HG03558 (cell line): ENCODE measurements at regions not wholly inside any gene's neighbourhood (a gene's known extent, or its start where the extent isn't known, plus 50 kb on each side); places are given as distances from the start of the nearest gene placed in this dataset.

Source experiments
- ATAC-seq: cut with Tn5 transposase; IDR thresholded peaks from one replicate; pipeline ENCODE4 v1.9.1; 2021; ENCODE audit warnings: moderate number of reproducible peaks; ENCODE audit not compliant: unreplicated experiment; ENCODE audit errors: extremely low read depth

- peak; percentile 84 for ATAC-seq
Measured at GRCh38 chr13:21948769-21949474, 278.0 kb downstream of the FGF9 start.

GRCh38 chr13:21949818-21950429 lies 279.1 kb downstream of the FGF9 start:
- ATAC-seq = no peak

- no peak for ATAC-seq
Measured at GRCh38 chr13:21956666-21957065, 285.8 kb downstream of the FGF9 start.

- no peak for ATAC-seq
Measured at GRCh38 chr13:21957833-21958232, 287.0 kb downstream of the FGF9 start.

GRCh38 chr13:21960108-21960507 lies 289.2 kb downstream of the FGF9 start:
- no peak for ATAC-seq

GRCh38 chr13:21964686-21965085 lies 293.8 kb downstream of the FGF9 start:
- ATAC-seq = no peak

- ATAC-seq = no peak
Measured at GRCh38 chr13:21965095-21965494, 294.2 kb downstream of the FGF9 start.

- ATAC-seq = no peak
Measured at GRCh38 chr13:21966014-21966413, 295.1 kb downstream of the FGF9 start.

- ATAC-seq = no peak
Measured at GRCh38 chr13:21967871-21968270, 297.0 kb downstream of the FGF9 start.

- ATAC-seq = no peak
Measured at GRCh38 chr13:21970172-21970571, 299.3 kb downstream of the FGF9 start.

GRCh38 chr13:21970918-21971317 lies 300.0 kb downstream of the FGF9 start:
- no peak for ATAC-seq

- no peak for ATAC-seq
Measured at GRCh38 chr13:21971662-21972621, 301.1 kb downstream of the FGF9 start.

- ATAC-seq = no peak
Measured at GRCh38 chr13:21973437-21974125, 302.7 kb downstream of the FGF9 start.

- no peak for ATAC-seq
Measured at GRCh38 chr13:21974741-21975140, 303.9 kb downstream of the FGF9 start.

- no peak for ATAC-seq
Measured at GRCh38 chr13:21976159-21976558, 305.3 kb downstream of the FGF9 start.

- no peak for ATAC-seq
Measured at GRCh38 chr13:21979161-21979806, 308.4 kb downstream of the FGF9 start.

- ATAC-seq = no peak
Measured at GRCh38 chr13:21980049-21980448, 309.2 kb downstream of the FGF9 start.

- ATAC-seq = no peak
Measured at GRCh38 chr13:21984156-21984555, 313.3 kb downstream of the FGF9 start.

GRCh38 chr13:21986602-21987001 lies 315.7 kb downstream of the FGF9 start:
- no peak for ATAC-seq

GRCh38 chr13:21987793-21988192 lies 316.9 kb downstream of the FGF9 start:
- ATAC-seq = no peak
